ENCODE measurements at regions not wholly inside any gene's neighbourhood (a gene's known extent, or its start where the extent isn't known, plus 50 kb on each side); places are given as distances from the start of the nearest gene placed in this dataset.

GRCh38 chr1:43058056-43058455 lies 99.4 kb upstream of the SLC2A1 start:
- TF ChIP-seq CTCF (IDR thresholded peaks at IDR 0.05 in 4 of 5, conservative IDR thresholded peaks at IDR 0.05 in 1 of 5) (no peak), POLR2A (IDR thresholded peaks at IDR 0.05) (no peak)
- intact Hi-C loops (cut with DNase I; ENCODE audit: low total_unique reads), result no loop called here
- ATAC-seq (no peak), DNase-seq (no peak)
- Histone ChIP-seq H3K4me1 (no peaks in the 10 kb centered on the region), H3K4me3 (no peak overlapping the region), H3K9me3 (no peaks in the 10 kb centered on the region), H3K36me3 (no peaks in the 10 kb centered on the region), H3K27ac (no peak overlapping the region), H3K27me3 (peaks cover 2 to 21% (median 20%) of the 10 kb centered on the region in 3 donors)
- in situ Hi-C loops (cut with MboI; ENCODE audit: low sequenced_read_pairs in 4 of 4), result loop anchor here (25.0 kb wide), 4 partner anchors 271 to 921 kb away; partner anchors contain the start of genes TMEM269 (in 2 of the 4), C1orf50 (in 1 of the 4) and P3H1 (in 1 of the 4)

- no peak for ATAC-seq
- H3K27me3 ChIP-seq, result peaks cover 2 to 21% (median 20%) of the 10 kb centered on the region in 3 donors
- no peak for DNase-seq
- no peak overlapping the region for H3K27ac ChIP-seq
- intact Hi-C loops (cut with DNase I; ENCODE audit: low total_unique reads) (no loop called here), in situ Hi-C loops (cut with MboI; ENCODE audit: low sequenced_read_pairs in 4 of 4) (loop anchor here (25.0 kb wide), 4 partner anchors 270 to 920 kb away; partner anchors contain the start of genes TMEM269 (in 2 of the 4), C1orf50 (in 1 of the 4) and P3H1 (in 1 of the 4))
- H3K9me3 ChIP-seq, result no peaks in the 10 kb centered on the region
- TF ChIP-seq CTCF (IDR thresholded peaks at IDR 0.05 in 4 of 5, conservative IDR thresholded peaks at IDR 0.05 in 1 of 5) (no peak), POLR2A (IDR thresholded peaks at IDR 0.05) (no peak)
- no peaks in the 10 kb centered on the region for H3K4me1 ChIP-seq
- no peaks in the 10 kb centered on the region for H3K36me3 ChIP-seq
- no peak overlapping the region for H3K4me3 ChIP-seq
Observed at GRCh38 chr1:43057567-43057966, 98.9 kb upstream of the SLC2A1 start.

- Histone ChIP-seq H3K27me3 (peaks cover 2 to 24% (median 21%) of the 10 kb centered on the region in 3 donors), H3K27ac (no peak overlapping the region), H3K36me3 (no peaks in the 10 kb centered on the region), H3K4me3 (no peak overlapping the region), H3K4me1 (no peaks in the 10 kb centered on the region), H3K9me3 (no peaks in the 10 kb centered on the region)
- ATAC-seq, result no peak
- intact Hi-C loops (cut with DNase I; ENCODE audit: low total_unique reads) (no loop called here), in situ Hi-C loops (cut with MboI; ENCODE audit: low sequenced_read_pairs in 4 of 4) (loop anchor here (25.0 kb wide), 4 partner anchors 270 to 920 kb away; partner anchors contain the start of genes TMEM269 (in 2 of the 4), C1orf50 (in 1 of the 4) and P3H1 (in 1 of the 4))
- no peak for DNase-seq
- no peak for TF ChIP-seq POLR2A (IDR thresholded peaks at IDR 0.05)
- no peak for TF ChIP-seq CTCF (IDR thresholded peaks at IDR 0.05 in 4 of 5, conservative IDR thresholded peaks at IDR 0.05 in 1 of 5)
Observed at GRCh38 chr1:43056981-43057391, 98.3 kb upstream of the SLC2A1 start.

GRCh38 chr1:43056460-43056859 lies 97.8 kb upstream of the SLC2A1 start:
- Histone ChIP-seq H3K9me3 (no peaks in the 10 kb centered on the region), H3K36me3 (no peaks in the 10 kb centered on the region), H3K4me1 (no peaks in the 10 kb centered on the region), H3K27me3 (peaks cover 2 to 27% (median 21%) of the 10 kb centered on the region in 3 donors), H3K27ac (no peak overlapping the region), H3K4me3 (no peak overlapping the region)
- DNase-seq (no peak), ATAC-seq (no peak)
- intact Hi-C loops (cut with DNase I; ENCODE audit: low total_unique reads), result no loop called here
- in situ Hi-C loops (cut with MboI; ENCODE audit: low sequenced_read_pairs in 4 of 4), result loop anchor here (25.0 kb wide), 4 partner anchors 269 to 919 kb away; partner anchors contain the start of genes TMEM269 (in 2 of the 4), C1orf50 (in 1 of the 4) and P3H1 (in 1 of the 4)
- no peak for TF ChIP-seq POLR2A (IDR thresholded peaks at IDR 0.05)
- no peak for TF ChIP-seq CTCF (IDR thresholded peaks at IDR 0.05 in 4 of 5, conservative IDR thresholded peaks at IDR 0.05 in 1 of 5)

Data from gastrocnemius medialis (tissue), 4 donors.